ENCODE measurements at regions not wholly inside any gene's neighbourhood (a gene's known extent, or its start where the extent isn't known, plus 50 kb on each side); places are given as distances from the start of the nearest gene placed in this dataset.
A peak's percentile ranks its signal among the peaks of the same experiment; 100 is the strongest.

DNA sequence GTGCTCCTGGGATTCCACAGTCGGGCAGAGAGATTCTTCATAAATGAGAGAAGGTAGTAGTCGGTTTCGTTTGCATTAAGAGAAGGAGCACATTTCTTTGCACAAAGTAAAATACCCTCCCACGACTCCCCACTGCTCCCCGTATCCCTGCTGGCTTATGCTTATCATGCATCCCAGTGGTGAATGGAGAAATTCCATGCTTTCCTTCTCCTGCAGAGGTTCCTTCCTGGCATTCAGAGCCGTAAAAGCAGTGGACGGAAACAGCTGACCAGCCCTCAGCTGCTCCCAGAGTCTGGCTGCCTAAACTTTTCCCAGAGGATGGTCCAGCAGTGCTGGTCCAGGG is 93.1 kb downstream of the C9orf152 start:
- no peak overlapping the region for H3K4me3 ChIP-seq (ENCODE audit: control insufficient read depth, low read depth, low read length)
- peak; percentile 41 for DNase-seq (ENCODE audit: low read depth)
- TF ChIP-seq, protein P1, sequence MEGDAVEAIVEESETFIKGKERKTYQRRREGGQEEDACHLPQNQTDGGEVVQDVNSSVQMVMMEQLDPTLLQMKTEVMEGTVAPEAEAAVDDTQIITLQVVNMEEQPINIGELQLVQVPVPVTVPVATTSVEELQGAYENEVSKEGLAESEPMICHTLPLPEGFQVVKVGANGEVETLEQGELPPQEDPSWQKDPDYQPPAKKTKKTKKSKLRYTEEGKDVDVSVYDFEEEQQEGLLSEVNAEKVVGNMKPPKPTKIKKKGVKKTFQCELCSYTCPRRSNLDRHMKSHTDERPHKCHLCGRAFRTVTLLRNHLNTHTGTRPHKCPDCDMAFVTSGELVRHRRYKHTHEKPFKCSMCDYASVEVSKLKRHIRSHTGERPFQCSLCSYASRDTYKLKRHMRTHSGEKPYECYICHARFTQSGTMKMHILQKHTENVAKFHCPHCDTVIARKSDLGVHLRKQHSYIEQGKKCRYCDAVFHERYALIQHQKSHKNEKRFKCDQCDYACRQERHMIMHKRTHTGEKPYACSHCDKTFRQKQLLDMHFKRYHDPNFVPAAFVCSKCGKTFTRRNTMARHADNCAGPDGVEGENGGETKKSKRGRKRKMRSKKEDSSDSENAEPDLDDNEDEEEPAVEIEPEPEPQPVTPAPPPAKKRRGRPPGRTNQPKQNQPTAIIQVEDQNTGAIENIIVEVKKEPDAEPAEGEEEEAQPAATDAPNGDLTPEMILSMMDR (conservative IDR thresholded peaks at IDR 0.05; ENCODE audit: control insufficient read depth, insufficient read depth, low read depth, low read length) = no peak

DNA sequence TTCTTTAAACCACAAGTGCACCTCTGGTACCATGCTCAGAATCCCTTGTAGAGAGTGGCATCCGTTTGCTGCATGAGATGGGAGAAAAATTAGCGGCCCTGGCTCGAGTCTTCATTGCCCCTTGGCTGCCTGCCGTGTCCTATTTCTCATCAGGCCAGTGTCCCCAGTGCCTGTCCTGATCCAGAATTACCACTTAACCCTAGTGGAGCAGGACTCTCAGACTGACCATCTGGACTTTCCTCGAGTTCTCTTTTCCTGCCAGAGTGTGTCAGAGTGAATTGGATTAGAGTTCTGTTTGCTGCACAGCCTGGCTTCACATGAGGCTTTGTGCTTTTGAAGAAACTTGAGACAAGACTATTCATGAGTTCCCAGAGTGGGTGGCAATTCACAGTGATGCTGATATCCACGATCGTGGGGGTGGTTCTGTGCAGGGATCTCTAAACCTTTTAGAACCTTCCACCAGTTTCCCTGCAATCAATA is 92.6 kb downstream of the C9orf152 start:
- peak; percentile 92 for DNase-seq (ENCODE audit: low read depth)
- H3K4me3 ChIP-seq (ENCODE audit: control insufficient read depth, low read depth, low read length) = no peak overlapping the region
- TF ChIP-seq, protein P1 (conservative IDR thresholded peaks at IDR 0.05; ENCODE audit: control insufficient read depth, insufficient read depth, low read depth, low read length) = no peak

DNA sequence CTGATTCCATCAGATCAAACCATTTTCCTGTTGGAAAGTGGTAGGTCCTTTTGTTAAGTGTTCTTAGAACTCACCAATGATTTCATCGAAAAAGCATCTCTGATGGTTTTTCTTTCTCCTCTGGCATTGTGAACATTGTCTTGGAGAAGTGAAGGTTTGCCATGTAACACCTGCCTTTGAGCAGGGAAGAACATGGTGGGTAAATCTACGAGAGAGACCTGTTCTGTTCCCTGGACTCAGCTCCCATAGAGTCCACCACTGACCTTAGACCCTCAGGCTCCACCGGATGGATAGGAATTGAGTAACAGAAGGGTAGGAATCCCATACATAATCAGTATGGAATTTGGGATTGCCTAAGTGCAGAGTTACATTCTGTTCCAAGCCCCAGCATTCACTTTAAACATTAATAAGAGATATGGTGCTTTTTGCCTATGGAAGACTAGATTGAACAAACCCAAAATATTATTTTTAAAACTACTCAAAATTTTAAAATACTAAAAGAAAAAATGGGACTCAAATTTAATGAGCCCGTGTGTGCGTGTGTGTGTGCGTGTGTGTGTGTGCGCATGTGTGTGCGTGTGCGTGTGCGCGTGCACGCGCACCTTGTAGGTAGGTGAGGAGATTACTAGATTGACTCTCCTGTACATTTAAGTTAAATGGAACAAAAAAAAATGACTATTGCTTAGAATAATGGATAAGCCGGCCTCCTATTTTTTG is 92.0 kb downstream of the C9orf152 start:
- no peak overlapping the region for H3K4me3 ChIP-seq (ENCODE audit: control insufficient read depth, low read depth, low read length)
- TF ChIP-seq, protein P1 (conservative IDR thresholded peaks at IDR 0.05; ENCODE audit: control insufficient read depth, insufficient read depth, low read depth, low read length) = no peak
- peak; percentile 89 for DNase-seq (ENCODE audit: low read depth)

DNA sequence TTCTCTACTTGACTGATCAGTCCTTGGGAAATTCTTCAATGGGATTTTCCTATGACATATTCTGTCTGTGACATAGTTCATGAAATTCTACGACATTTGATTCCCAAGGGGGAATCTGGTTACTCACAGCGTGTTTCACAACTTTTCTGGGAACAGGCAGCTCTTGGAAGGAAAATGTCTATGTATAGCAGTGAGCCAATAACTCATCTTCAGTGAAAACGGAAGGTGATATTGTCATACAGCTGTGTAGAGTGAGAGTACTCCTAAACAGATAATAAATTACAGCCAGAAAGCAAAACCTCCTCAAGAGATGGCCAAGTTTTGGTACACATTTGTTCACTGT is 91.4 kb downstream of the C9orf152 start:
- TF ChIP-seq, protein P1 (conservative IDR thresholded peaks at IDR 0.05; ENCODE audit: control insufficient read depth, insufficient read depth, low read depth, low read length) = no peak
- no peak overlapping the region for H3K4me3 ChIP-seq (ENCODE audit: control insufficient read depth, low read depth, low read length)
- DNase-seq (ENCODE audit: low read depth) = peak; percentile 100

DNA sequence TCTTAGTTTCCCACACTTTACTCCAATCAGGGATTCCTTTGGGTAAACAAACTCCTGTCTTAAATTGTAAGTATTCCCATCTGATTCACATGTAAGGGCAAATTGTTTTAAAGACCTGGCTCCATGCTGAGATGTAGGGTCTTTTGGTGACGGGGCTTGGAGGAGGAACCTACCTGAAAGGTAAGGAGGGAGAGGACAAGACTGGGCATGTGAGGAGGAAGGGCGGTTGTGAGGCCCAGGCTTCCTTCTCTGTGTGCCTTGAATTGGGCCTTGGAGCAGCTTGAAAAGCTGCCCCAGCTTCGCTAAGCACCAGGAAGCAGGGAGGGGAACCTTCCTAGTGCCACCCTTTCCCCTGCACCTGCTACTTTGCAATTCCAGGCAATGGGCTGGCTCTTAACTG is 86.8 kb downstream of the C9orf152 start:
- no peak for DNase-seq (ENCODE audit: low read depth)
- TF ChIP-seq, protein P1 (conservative IDR thresholded peaks at IDR 0.05; ENCODE audit: control insufficient read depth, insufficient read depth, low read depth, low read length) = no peak
- H3K4me3 ChIP-seq (ENCODE audit: control insufficient read depth, low read depth, low read length) = no peak overlapping the region

DNA sequence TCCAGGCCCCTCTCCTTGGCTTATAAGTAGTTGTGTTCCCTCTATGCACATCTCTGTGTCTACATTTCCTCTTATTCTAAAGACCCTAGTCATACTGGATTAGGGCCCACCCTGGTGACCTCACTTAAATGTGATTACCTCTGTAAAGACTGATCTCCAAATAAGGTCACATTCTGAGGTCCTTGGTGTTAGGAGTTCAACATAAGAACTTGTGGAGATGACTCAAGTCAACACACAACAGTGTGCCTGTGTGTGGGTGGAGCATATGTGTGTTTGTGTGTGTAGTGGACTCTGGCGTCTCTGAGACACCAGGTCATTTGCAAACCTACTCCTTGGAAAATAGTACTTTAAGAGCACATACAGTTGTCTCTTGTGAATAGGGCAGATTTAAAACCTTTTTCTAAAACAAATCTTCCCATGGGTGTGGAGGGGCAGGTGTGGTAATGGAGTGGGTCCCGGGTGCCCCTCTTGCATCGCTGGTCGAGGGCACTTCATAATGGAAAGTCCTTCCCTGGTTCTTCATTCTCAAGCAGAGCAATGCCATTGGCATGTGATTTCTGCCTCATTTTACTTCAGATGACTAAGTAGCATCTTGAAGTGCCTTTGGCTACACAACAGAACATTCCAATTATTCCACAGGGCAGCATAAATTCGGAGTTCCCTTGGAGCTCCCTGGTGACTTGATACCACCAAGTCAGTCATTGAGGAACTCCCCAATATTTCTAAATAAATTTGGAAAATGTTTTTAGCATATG is 84.4 kb downstream of the C9orf152 start:
- peak; percentile 83 for DNase-seq (ENCODE audit: low read depth)
- H3K4me3 ChIP-seq (ENCODE audit: control insufficient read depth, low read depth, low read length) = no peak overlapping the region

More for the DNA sequence above, 84.4 kb downstream of the C9orf152 start:
- TF ChIP-seq, protein P1 (conservative IDR thresholded peaks at IDR 0.05; ENCODE audit: control insufficient read depth, insufficient read depth, low read depth, low read length) = no peak
